HG03342 (cell line): ENCODE measurements at regions not wholly inside any gene's neighbourhood (a gene's known extent, or its start where the extent isn't known, plus 50 kb on each side); places are given as distances from the start of the nearest gene placed in this dataset.
A peak's percentile ranks its signal among the peaks of the same experiment; 100 is the strongest.
"Not testable (repeated sequence)": the region's sequence is repeated elsewhere in the genome, so short reads cannot be mapped to it uniquely, and the experiment has no call there.

Experiments used
- ATAC-seq: cut with Tn5 transposase; IDR thresholded peaks from one replicate; pipeline ENCODE4 v1.9.1; 2021; ENCODE audit warnings: mild to moderate bottlenecking, moderate library complexity; ENCODE audit not compliant: unreplicated experiment

- ATAC-seq = no peak
These were observed 64.0 kb downstream of the CCNG2 start for GRCh38 chr4:77220828-77221613.

DNA sequence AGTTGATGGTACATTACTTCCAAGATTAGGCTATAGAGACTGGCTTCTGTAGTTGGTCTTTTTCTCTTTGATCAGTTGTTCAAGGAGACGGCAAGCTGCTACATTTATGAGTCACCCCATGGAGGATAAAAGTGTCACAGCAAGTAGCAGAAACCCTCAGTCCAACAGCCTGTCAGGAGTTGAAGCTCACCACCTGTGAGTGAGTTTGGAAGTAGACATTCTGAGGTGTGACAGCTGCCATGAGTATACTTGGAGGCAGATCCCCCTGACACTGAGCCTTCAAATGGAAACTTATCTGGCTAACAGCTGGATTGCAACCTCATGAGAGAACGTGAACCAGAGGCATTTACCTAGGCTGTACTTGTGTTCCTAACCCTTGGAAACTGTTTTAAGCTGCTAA, 68.0 kb downstream of the CCNG2 start:
- no peak for ATAC-seq

- no peak for ATAC-seq
These were observed 70.1 kb downstream of the CCNG2 start for GRCh38 chr4:77226939-77227705.

- ATAC-seq = no peak
These were observed 72.4 kb downstream of the CCNG2 start for GRCh38 chr4:77229433-77229832.

GRCh38 chr4:77232653-77233052, 75.6 kb downstream of the CCNG2 start:
- no peak for ATAC-seq

GRCh38 chr4:77235289-77235854, 78.4 kb downstream of the CCNG2 start:
- no peak for ATAC-seq

DNA sequence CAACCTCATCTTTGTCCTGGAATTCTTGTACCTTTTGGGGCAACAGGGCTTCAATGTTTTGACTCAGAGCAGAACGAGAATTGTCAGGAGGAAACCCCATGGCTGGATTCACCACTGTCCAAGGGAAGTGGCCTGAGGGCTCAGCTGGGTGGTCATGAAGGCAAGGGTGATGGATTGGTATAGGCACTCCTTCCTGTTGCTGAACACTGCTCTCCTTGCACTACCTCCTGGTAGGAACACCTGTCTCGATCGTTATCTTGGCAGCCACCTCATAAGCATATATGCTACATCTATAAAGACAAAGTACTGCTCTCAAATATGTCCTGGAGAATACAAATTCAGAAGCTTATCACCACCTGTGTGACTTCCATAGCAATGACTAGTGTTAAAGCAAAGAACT, 79.8 kb downstream of the CCNG2 start:
- ATAC-seq = no peak

DNA sequence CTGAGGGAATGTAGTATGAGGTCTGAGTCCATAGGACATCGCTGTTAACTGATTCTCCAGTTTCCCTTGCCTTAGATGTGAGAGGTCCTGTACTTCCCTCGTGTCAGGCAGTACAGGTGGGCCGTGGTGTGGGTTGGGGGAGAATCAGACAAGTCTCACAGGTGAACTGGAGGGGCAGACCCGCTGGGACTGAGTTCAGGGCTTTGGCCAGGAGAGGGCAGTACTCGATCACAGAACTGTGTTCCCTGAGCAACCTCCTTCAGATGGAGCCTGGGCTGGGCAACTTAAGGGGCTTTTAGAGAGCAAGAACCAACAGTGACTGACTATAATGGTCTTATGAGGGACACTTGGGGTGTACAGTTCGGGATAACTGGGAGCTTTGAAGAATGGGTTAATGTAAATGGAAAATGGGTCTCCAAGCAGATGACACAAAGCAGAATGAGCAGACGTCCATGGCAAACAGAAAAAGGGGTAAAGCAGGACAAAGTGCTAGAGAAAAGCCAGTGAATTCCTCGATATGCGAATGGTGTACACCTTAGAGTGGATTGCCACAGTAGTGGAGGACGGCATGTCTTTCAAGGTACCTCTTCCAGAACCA, 83.6 kb downstream of the CCNG2 start:
- peak; percentile 86 for ATAC-seq

GRCh38 chr4:77248805-77249204, 91.8 kb downstream of the CCNG2 start:
- no peak for ATAC-seq

- ATAC-seq = no peak
These were observed 94.7 kb downstream of the CCNG2 start for GRCh38 chr4:77251751-77252150.

DNA sequence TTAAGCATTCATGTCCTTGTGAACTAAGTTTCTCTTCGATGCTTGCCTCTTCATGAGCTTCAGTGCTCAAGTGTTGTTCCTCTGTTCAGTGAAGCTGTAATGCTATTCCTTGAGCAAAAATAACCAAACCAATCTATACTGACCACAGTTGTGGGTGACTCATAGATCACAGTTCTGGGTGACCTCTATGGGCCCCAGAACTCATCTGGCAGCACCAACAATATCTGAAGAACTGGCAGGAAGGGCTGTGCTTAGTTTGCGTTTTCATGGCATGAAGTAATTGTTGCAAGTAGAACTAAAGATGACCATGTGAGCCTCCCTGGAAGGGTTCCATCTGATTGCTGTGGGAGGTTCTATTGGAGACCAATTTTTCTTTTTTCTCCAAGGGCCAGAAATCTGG, 106.2 kb downstream of the CCNG2 start:
- no peak for ATAC-seq

DNA sequence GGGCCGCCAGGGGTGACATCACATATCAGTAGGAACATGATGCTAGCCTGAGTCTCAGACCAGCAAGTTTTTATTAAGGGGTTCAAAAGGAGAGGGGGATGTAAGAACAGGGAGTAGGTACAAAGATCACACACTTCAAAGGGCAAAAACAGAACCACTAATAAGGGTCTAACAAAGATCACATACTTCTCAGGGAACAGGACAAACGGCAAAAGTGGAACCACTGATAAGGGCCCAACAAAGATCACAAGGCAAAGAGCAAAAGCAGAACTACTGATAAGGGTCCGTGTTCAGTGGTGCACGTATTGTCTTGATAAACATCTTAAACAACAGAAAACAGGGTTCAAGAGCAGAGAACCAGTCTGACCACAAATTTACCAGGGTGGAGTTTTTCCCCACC, 107.0 kb downstream of the CCNG2 start:
- not testable (repeated sequence) for ATAC-seq

- ATAC-seq = no peak
These were observed 107.8 kb downstream of the CCNG2 start for GRCh38 chr4:77264826-77265225.

DNA sequence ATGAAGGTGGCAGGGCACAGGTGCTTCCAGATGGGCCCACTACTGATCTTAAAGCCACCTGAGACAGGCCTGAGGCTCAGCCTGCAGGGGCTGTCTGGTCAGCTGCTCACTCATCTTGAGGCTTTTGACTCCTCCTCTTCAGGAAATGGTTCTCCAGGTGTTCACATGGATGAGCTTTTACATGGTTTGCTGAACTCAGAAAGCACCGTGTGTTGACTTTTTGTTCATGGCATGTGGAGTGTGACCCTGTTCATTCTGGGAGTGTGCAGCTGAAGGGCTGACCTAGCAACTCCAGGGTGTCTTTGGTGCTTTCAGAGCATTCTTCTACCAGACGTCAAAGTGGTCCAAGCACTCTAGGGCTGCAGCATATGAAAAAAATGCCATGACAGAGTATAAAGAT, 111.1 kb downstream of the CCNG2 start:
- no peak for ATAC-seq

DNA sequence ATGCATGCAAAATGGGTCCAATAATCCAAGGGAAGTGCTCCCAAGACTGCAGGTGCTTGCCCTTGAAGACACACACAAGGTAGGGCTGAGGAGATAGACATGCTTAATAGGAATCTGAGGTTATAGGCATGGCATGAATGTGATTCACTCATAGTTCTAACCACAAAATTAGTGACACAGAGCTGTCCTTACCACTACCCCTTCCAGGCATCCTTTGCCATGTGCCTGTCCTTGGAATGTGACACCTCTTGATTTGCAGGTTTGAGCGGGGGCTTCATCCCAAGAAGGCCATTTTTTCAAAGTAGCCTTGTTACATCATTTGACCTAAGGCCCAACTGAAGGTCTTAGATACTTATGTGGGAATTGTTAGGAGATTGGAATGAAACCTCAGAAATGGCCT, 112.5 kb downstream of the CCNG2 start:
- no peak for ATAC-seq

GRCh38 chr4:77273412-77273811, 116.4 kb downstream of the CCNG2 start:
- ATAC-seq = no peak

GRCh38 chr4:77279114-77279513, 122.1 kb downstream of the CCNG2 start:
- ATAC-seq = not testable (repeated sequence)

DNA sequence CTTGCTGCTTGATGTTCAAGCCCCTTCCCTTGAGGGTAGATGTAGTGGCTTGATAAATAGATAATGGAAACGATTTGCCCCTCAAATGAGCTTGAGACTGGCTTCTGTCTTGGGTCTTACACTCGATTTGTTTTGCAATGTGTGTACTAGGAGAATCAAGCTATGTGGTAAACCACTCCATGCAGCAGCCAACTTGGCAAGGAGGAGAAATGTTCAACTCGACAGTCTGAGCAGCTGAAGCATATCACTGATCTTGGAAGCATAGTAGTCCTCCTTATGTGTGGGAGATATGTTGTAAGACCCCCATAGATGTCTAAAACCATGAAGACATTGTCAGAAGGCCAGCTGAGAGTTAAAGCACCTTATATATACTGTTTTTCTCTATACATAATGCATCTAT, 125.3 kb downstream of the CCNG2 start:
- no peak for ATAC-seq

DNA sequence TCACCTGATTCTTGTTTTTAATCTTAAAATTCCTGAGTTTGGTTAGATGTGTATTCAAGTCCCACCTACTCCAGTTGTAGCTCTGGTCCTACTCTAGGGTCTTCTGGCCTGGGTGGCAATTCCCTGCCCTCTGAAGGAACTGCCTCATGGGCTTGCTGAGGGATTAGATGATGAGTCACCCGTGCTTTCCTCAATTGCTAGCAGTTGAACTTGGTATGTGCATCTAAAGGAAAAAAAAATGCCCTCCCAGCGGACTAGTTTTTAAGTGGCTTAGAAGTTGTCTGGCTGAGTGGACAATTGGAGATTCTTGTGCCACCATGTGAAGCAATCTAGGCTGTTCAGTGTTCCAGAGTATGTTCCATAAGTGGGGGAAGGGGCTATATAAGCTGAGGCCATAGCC, 127.0 kb downstream of the CCNG2 start:
- ATAC-seq = no peak

DNA sequence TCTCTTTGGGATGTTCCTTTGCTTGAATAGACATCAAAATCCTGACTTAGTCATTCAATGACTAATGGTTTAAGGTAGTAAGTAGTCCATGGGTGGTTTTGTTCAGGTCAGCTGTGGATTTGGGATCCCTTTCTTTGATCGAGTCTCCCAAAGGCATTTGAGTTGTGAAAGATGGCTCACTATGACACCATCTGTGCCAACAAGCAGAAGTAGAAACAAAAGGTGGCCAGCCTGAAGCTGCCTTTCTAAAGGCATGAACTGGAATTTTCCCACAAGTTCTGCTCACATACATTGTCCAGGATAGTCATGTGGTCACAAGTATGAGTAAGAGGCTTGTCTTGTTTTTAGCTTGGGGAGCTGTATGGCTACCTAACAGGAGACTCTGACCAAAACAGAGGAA, 129.9 kb downstream of the CCNG2 start:
- ATAC-seq = no peak

- no peak for ATAC-seq
These were observed 136.4 kb downstream of the CCNG2 start for GRCh38 chr4:77293426-77293825.

DNA sequence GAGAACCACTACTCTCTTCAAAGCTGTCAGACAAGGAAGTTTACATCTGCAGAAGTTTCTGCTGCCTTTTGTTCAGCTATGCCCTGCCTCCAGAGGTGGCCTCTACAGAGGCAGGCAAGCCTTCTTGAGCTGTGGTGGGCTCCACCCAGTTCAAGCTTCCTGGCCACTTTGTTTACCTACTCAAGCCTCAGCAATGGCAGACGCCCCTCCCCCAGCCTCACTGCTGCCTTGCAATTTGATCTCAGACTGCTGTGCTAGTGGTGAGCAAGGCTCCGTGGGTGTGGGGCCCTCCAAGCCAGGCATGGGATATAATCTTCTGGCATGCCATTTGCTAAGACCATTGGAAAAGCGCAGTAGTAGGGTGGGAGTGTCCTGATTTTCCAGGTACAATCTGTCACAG, 144.0 kb downstream of the CCNG2 start:
- ATAC-seq = not testable (repeated sequence)
